GM18861 (cell line): ENCODE measurements at regions not wholly inside any gene's neighbourhood (a gene's known extent, or its start where the extent isn't known, plus 50 kb on each side); places are given as distances from the start of the nearest gene placed in this dataset.
A peak's percentile ranks its signal among the peaks of the same experiment; 100 is the strongest.

Source experiments
- ATAC-seq: cut with Tn5 transposase; IDR thresholded peaks from one replicate; pipeline ENCODE4 v1.9.1; 2021; ENCODE audit not compliant: unreplicated experiment

DNA sequence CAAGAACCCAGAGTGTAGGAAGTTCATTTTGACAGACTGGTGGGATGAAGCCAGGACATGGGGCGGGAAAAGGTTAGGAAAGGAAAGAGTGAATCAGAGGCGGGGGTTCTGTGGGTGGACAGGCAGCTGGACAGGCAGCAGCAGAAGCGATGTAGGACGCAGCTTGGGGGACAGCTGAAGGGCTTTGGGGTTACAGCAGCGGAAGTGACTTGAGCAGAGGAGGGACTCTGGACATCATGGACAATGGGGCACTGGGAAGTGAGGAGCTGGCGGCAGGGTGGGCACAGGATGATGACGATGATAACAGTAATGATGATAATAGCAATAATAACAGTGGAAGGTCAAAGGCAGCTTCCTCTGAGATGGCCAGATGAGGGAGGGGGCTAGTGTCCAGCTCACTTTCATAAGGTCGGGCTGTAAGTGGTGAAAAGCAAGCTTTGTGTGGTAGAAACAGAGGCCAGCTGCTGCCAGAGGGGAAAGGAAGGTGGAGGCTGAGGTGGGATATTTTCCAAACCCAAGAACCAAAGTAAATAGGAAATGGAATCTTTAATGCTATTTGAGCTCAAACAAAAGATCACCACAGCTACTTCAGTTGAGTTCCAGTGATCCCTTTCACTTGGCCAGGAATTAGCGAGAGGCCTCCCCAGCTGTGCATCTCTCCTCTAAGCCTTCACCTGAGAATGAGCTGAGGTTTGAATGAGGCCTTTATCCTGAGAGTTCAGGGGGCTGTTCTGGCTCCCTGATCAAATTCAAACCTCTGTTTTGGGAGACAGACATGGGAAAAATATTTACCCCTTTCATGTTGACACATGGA lies 433.5 kb downstream of the DHX35 start:
- no peak for ATAC-seq

DNA sequence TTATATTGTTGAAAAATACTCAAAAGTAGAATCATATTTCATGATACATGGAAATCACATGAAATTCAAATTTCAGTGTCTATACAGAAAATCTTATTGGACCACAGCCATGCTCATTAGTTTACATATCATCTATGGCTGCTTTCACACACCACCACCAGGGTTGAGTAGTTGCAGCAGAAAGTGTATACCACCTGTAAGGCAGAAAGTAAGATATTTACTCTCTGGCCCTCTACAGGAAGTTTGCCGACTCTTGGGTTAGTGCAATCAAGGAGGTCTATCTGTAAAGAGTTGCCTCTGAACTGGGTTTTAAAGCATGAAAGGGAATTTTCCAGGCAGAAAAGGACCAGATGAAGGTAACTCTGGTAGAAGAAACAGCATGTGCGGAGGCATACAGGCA lies 432.3 kb downstream of the DHX35 start:
- no peak for ATAC-seq

DNA sequence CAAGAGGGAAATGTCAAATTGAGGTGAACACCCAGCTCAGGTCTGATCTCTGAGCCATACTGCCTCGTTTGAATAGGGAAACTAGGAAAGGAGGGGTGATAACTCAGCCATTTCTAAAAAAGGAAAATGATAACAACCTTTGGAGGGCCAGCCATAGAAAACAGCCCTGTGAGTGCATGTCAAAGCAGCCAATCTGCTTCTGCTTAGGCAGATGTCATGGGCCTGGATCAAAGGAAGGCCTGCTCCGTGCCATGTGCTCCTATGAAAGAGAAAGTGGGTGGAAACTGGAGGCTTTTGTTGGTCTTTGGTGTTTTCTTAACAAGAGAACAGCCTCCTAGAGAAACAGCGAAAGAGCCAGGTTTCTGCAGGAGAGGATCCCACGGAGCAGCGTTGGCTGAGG lies 428.0 kb downstream of the DHX35 start:
- ATAC-seq = no peak

DNA sequence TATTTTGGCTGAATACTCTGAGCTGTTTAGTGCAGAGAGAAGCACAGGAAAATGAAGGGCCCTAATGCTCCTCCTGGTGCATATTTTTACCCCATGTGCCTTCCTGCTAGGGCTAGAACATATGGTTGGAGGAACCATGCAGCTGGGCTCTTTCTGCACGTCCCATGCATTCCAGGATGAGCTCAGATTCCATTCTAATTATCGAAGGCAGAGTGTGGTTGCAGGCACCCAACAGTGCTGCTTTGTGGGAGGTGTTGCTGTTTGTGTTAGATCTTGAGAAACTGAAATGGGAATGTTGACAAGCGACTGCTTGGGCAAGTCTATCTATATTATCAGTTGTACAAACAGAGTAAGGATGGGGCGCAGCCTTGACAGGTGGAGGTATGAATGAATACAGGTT lies 419.5 kb downstream of the DHX35 start:
- ATAC-seq = no peak

DNA sequence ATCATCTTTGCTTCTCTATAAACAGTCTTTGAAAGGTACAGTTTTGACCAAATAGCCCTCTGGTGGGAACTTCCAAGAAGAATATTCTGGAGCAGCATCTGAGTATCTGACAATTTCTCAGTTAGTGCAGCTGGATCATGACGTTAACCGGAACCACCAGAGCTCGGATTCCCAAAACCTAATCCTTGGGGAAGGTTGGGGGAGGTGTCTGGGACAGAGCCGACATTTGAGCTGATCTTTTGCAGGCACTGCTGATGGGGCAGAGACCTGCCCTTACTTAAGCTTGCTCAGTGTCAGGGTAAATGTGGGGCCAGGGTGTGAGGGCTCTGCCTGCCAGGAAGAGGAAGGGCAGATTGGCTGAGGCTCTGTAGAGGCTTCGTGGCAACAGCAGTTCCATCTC lies 416.6 kb downstream of the DHX35 start:
- no peak for ATAC-seq

DNA sequence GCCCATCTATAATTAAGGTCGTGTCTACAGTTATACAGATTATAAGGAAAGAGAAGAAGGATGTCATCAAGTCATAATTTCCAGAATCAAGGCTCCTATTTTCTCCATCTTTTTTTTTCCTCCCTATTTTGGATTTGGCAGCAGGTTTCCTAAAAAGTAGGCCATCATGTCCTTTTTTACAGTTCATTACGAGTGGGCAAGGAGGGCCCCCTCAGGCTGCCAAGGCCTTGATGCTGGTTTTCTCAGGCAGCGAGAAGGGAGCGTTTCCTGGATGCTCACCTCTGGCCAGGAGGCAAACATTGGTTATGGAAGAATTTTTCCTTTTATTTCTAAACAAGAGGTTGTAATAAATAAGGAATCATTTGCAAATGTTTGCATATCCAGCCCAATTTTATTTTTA lies 414.6 kb downstream of the DHX35 start:
- no peak for ATAC-seq

GRCh38 chr20:39364320-39364719 lies 402.2 kb downstream of the DHX35 start:
- no peak for ATAC-seq

- no peak for ATAC-seq
Observed at GRCh38 chr20:39359981-39360620, 398.0 kb downstream of the DHX35 start.

GRCh38 chr20:39358052-39358451 lies 395.9 kb downstream of the DHX35 start:
- no peak for ATAC-seq

DNA sequence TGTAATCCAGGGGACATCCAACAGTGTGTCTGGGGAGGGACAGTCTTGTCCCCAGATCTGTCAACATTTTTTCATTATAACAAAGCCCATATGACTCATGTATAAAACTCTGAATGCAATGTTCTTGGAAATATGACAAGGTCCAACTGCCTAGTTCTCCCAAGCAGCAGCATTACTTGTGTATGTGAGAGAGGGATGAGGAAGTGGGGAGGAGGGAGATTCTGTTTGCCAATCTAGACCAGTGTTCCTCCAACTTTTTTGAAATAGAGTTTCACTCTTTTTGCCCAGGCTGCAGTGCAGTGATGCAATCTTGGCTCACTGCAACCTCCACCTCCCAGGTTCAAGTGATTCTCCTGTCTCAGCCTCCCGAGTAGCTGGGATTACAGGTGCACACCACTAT lies 394.8 kb downstream of the DHX35 start:
- ATAC-seq = no peak

GRCh38 chr20:39349240-39349639 lies 387.1 kb downstream of the DHX35 start:
- ATAC-seq = no peak

- no peak for ATAC-seq
Observed at GRCh38 chr20:39347626-39348025, 385.5 kb downstream of the DHX35 start.

- ATAC-seq = no peak
Observed at GRCh38 chr20:39342463-39342862, 380.3 kb downstream of the DHX35 start.

DNA sequence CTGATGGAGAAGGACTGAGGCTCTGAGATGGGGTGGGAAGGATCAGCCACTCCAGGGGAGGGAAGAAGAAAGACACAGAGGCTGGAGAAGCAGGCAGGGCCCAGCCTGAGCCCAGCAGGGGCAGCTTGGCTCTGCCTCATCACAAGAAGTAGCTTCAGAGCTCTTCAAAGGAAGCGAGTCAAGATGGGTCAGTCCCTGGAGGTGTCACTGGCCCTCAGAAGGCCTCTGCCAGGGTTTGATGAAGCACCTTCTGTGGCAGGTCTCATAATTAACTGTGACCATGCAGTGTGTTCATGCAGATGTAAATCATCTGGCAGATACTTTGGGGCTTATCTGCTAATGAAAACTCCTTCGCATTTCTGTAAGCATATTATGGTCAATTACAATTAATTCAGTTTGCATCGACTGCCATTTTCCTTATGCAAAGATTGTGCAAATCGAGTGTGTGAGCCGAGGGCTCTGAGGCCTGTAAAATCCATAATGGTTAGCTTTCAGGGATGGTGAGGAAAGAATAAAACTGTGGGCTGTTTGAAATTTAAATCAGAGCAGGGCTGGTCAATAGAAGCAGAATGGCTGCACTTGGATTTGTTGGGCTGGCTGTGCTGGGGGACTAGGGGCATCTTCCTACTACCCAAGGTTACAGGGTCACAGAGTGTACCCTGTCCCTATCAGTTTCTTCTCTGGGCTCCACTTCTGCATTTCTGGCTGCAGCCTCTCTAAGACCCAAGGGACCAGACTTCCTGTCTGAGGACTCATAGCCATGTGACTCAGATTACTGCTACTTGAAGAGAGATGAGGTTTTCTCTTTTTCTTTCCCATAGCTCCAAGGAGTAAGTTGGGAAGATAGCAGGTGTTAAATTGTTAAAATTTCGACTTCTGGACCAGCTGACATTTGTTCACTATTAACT lies 376.6 kb downstream of the DHX35 start:
- ATAC-seq = peak; percentile 100

GRCh38 chr20:39333211-39333610 lies 371.1 kb downstream of the DHX35 start:
- no peak for ATAC-seq

- ATAC-seq = no peak
Observed at GRCh38 chr20:39328347-39328746, 366.2 kb downstream of the DHX35 start.

DNA sequence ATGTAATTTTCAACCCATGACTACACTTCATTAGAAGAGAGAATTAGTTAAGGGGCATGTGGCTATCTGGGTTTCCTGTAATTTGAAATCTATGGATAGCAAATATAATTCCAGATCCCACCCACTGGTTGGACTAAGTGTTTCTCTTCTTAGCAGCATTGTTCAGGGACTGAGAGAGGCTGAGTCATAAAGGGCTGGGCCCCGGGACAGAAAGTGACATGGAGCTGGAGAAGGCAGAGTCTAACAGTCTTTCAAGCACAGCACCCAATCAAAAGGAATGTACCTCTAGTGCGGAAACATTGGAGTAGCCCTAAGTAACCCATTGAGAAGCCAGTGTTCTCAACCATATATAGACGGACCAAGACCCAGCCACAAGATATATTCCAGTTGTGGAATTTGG lies 363.9 kb downstream of the DHX35 start:
- no peak for ATAC-seq

DNA sequence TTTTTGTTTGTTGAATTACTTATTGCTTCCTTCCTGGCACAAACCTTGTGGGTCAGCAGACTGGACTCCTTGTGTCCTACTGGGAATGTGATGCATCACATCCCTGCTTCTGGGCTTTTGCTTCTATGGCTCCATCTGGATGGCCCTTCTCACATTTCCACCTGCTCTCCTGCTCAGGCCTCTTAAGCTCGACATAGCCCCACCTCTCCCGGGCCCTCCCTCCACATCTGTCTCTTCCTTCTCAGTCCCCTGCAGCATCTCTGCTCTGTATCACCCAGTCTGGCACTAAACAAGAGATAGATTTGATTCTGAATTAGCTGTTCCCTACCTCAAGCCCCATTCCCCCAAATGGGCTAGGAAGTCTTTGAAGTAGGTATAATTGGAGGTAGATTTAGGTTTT lies 356.8 kb downstream of the DHX35 start:
- no peak for ATAC-seq

DNA sequence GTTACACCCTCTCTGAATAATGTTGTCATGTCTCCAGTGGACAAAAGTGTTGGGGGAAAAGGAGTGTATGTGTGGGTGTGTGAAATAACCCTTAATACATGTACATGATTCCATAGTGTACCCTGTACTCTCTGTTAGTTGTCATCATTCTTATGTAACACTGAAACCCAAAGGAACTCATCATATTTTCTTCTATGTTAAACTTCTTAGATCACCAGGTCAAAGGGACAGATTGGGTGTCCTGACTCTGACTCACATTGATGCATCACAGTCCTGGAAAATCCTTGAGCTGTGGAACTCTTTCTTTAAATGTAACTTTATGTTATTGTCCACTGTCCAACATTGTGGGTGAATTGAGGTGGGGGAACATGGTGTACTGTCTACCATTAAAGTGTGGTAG lies 350.5 kb downstream of the DHX35 start:
- ATAC-seq = no peak

DNA sequence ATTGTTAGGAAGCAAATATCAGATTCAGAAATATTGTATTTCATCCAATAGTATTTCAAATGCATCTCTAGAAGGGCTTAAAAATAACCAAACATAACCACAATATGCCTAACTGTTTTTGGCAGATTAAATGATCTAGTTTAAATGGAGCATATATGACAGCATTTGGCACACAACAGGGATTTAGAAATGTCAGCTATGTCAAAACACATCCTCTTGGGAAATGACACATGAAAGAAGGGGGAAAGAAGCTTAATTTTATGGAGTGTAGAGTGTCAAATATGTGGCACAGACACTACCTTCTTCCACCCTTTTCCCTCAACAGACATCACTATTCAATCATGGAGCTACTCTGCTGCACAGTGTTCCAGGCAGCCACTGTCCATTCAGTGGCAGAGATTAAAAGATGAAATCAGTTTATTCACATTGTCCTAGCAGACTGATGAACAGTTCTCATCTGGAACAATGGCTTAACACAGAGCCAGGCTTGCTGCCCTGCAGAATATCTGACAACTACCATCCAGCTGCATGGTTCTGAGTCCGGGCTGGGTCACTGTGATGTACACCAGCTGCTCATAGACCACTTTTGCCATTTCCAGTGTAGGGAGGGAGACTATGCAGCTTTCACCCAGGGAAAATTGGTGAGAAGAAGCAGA lies 349.8 kb downstream of the DHX35 start:
- ATAC-seq = no peak

DNA sequence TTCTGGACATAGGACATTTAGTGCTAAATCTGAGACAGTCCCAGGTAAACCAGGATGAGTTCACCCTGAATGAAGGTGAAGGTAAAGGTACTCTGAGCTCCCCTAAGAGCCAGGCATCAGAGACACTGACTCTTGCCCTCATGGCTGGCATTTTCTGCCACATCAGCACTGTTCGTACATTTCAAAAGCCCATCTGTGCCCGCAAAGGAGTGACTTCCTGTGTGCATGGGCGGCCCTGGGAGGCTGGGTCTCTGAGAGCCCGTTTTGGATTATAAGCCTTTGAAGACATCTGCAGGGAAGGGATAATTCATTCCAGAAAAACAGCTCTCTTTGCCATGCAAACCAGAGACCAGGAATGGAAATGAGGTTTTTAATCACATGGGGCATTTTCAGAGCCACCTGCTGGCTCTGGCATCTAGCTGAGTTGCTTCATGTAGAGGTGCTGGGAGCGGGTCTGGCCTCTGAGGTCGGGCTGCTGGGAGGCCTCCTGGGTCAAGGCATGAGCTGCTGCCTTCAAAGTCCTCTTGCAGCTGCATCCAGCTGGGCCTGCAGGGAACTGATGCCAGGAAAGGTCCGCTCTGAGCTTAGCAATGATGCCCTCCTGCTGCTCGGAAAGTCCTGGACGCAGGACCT lies 348.3 kb downstream of the DHX35 start:
- no peak for ATAC-seq
